ENCODE measurements at regions not wholly inside any gene's neighbourhood (a gene's known extent, or its start where the extent isn't known, plus 50 kb on each side); places are given as distances from the start of the nearest gene placed in this dataset.

GRCh38 chr11:15909937-15910598 lies 446.3 kb downstream of the SOX6 start:
- no peak for DNase-seq (ENCODE audit: low read depth)

DNA sequence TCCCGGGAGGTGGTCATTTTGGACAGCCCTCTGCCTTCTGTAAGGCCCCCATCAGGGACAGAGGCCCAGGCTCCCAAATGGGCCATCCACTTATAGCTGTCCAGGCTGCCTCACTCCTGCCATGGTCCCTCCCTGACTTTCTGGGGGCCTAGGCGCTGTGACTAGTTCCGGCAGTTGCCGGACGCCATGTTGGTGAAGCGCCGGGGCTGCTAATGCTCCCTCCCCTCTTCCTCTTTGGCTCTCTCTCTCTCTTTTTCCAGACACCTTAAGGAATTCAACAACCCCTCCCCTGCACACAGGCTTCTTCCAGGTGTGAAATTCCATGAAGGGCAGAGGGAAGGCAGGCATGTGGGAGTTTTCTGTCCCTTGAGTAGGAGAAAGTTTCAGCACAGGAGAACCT lies 445.6 kb downstream of the SOX6 start:
- no peak for DNase-seq (ENCODE audit: low read depth)

DNA sequence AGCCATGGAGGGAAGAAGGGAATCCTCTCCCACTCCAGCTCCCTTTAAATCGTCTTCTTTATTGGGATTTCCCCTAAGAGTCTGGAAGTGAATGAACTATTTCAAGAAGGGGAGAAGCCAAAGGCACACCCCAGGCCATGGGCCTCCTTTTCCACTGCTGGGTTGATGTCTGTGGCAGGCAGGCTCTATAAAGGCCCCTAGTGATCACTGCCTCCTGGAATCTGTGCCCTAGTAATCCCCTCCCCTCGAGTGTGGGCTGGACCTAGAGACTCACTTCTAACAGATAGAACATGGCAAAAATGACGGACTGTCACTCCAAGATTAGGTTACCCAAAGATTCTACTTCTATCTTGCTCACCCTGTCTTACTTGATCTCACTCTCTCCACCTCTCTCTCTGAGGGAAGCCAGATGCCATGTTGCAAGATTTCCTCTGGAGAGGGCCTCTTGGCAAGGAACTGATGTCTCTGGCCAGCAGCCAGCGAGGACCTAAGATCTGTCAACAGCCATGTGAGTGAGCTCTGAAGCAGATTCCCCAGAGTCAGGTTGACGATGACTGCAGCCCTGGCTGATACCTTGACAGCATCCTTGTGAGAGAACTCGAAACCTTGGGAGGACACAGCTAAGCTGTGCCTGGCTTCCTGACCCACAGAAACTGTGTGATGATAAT lies 444.8 kb downstream of the SOX6 start:
- no peak for DNase-seq (ENCODE audit: low read depth)

- no peak for DNase-seq (ENCODE audit: low read depth)
Observed at GRCh38 chr11:15912291-15912690, 444.1 kb downstream of the SOX6 start.

DNA sequence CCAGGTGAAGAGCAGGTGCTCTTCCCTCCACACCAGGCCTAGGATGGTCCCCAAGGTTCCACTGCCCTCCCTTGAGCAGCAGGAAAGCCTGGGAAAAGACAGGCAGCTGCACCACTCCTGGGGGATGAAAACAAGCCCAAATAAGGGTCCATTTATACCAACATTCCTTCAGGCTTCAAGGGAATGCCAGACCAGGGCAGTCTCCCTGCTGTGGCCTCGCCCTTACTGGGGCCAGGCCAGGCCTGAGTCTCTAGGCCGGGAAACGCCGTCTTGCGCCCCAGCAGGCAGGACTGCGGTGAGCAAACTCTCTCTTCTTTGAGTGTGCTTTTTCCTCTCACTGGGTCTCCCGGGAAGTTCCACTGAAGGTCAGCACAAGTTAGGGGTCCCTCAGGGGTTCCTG lies 443.5 kb downstream of the SOX6 start:
- DNase-seq (ENCODE audit: low read depth): no peak

DNA sequence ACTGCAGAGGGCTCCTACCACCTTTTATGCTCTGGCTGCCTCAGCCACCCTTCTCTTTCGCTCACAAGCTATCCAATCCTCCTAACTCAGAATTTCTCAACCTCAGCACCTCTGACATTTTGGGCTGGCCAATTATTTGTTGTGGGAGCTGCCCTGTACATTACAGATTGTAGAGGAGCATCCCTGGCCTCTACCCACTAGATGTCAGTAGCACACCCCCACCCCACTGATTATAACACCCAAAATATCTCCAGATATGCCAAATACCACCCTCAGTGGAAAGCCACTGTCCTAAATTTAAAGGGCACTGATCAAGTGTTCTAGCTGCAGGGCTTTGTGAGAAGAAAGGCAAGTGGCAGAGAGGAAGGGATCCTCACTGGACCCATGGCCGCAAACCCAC lies 443.1 kb downstream of the SOX6 start:
- no peak for DNase-seq (ENCODE audit: low read depth)

Measured in activated T-helper 1 cell treated with Interleukin-2 at 50 U/mL for 16 hours (primary cell).